DMS53 treated with DMSO at 0.1 percent for 48 hours (cell line): ENCODE measurements at regions not wholly inside any gene's neighbourhood (a gene's known extent, or its start where the extent isn't known, plus 50 kb on each side); places are given as distances from the start of the nearest gene placed in this dataset.

Experiments used
- DNase-seq: peaks from one replicate; lab custom pipeline; 2025; ENCODE audit not compliant: unreplicated experiment; lab: John Stamatoyannopoulos, UW

DNA sequence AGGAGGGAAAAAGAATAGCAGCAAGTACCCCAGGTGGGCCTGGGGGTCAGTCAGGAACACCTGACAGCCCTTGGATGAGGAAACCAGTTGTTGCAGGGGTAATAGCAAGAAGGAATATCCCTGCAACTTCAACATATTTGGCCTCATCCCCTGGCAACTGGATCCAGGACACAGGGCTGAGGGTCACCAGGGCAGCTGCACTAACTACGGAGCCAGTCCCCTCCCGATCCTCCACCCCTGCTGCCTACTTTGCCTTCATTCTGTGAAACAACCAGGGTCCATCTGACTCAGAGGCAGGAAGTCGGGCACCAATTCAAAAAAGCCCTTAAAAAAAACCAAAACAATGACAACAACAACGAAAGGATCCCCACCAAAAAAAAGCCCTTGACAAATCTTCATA, 52.9 kb downstream of the FRMPD3 start:
- no peak for DNase-seq

DNA sequence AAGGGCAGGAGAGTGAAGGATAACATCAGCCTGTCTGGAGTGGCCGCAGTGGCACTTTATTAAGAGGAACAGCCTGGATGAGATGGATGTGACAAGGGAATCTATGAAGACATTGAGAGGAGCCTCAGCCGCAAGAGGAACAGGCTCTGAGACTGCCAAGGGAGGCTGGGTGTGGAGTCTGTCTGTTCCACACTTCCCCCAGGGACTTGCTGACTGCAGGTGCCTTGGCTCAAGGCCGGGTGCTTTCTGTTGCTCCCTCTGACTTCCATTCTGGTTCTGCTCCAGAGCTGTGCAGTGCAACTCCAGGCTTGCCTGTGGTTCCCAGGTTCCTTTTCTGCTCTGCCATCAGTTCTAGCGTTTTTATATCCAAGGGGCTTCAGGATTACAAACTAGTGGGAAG, 54.6 kb downstream of the FRMPD3 start:
- no peak for DNase-seq

DNA sequence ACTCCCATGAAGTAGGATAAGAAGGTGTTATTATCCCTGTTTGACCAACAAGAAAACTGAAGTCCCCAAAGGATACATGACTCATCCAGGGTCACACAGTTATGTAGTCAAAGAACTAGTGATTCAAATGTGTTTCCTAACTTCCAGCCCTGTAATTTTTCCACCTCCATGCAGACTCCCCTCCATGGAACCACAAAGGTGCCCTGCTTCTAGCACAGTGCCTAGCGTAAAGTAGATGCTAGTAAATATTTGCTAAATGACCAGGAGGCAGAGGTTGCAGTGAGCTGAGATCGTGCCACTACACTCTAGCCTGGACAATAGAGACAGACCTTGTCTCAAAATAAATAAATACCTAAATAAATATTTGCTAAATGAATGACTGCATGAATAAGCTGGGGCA, 55.8 kb downstream of the FRMPD3 start:
- peak; percentile 39 for DNase-seq

DNA sequence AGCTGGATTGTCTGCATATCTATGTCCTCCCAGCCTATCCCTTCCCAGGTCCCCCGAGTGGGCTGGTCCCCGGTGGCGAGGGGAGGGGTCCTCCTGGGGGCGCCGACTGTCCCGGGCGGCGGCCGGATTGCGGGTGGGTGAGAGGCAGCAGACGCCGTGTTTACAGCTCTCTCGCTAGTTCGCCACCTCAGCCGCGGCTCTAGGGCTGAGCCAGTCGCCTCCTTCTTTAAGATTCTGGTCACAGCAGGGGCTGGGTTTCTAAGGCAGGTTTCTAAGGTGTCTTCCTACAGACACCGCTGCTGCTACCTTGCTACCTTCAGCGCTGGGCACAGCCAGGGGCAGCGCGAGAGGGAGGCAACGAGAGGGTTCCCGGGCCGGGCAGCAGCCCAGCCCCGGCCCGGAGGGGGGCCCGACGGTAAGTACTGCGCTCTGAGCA, 57.2 kb downstream of the FRMPD3 start:
- no peak for DNase-seq

DNA sequence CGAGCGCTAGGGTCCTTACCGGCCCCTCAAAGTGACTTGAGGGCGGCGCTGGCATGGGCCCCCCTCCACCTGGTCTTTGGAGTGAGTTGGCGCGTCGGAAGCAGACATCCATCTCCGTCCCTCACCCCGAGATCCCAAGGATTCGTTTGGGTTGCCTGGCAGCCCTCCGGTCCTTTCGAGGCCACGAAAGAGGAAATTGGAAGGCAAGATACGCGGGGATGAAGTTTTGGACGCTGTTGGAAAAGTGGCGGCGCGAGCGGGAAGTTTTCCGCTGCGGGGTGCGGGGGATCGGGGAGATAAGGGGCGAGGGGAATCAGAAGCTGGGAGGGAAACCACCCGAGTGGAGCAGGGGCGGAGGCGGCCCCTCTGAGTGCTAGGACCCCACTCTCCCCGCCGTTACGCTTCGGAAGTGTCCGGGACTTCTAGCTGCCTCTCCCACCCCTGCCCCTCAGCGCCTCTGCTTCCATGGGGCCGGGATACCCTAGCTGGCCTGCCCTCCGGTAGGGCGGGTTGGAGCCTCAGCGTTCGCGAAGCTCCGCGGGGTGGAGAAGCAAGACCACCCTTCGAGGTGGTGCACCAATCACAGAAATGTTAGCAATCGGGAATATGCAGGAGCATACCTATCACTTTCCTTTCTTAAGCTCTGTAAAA, 57.8 kb downstream of the FRMPD3 start:
- DNase-seq, result no peak

DNA sequence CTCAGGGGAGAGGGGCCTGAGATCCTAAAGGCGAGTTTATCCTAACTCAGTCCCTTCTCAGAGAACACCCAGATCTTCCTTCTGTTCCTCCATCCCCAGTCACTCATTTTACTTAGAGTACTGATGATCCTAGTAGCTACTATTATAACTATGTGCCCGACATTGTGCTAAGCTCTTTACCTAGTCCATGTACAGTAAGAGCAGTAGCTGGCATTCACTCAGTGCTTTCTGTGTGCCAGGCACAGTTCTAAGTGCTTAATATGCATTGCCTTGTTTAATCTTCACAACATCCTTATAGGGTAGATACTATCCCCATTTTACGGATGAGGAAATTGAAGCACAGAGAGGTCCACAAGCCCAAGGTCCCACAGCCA, 58.3 kb downstream of the FRMPD3 start:
- DNase-seq, result no peak

DNA sequence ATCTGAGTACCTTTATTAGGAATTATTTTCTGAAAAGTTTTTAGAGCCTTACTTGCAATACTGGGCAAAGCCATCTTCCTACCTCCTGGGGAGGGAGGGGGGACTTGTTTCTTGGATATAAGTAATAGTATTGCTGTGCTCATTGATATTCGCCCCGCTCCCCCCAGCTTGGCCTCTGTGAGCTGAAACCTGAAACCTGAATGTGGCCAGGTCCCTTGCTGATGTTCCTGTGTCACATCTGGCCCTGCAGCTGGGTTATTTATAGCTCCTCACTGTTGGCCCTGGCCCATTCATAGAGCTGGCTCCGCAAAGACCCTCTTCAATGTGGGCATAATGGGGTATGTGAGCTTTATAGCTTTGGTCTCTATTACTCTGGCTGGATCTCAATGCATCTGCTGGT, 59.5 kb downstream of the FRMPD3 start:
- DNase-seq, result no peak

DNA sequence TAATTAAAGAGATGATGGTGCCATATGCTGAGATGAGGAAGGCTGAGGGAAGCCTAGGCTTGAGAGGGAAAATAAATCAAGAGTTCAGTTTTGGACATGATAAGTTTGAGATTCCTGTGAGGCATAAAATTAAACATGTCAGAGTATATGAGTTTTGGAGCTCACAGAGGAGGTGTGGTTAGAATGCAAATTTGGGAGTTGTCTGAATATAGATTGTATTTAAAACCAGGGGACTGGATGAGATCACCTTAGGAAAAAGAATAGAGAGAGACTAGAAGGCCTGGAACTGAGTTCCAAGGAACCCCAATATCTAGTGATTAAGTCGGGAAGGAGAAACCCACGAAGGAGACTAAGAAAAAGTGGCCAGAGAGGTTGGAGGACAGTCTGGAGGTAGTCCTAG, 65.5 kb downstream of the FRMPD3 start:
- no peak for DNase-seq

DNA sequence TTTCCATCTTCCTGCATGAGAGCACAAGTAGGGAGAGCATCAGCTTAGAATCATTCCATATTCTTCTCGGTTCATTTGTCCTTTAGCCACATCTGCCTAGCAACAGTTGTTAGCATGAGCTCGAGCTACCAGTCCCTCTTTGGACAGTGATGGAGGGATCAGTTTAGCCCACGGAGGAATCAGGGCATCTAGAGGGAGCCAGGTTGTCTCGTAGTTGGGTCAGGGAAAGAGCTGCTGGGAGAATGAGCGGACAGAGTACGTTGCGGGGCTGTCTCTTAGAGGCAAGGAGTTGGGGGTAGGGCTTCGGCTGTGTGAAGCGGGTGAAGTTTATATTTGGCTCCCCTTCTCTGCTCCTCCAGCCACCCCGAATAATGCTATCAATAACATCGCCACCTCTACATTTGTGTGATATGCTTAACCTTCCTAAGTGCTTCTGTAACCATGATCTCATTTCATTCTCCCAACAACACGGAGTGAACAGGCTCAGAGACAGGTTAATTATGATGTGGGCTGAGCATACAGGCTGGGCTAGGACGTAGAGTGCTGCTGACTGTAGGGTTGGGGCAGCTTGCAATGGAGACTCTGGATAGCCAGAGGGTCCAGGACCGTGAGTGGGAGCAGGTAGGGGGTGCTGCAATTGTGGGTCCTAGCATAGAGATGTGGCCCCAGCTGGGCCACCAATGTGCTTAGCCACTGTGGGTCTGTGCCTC, 72.6 kb downstream of the FRMPD3 start:
- no peak for DNase-seq

DNA sequence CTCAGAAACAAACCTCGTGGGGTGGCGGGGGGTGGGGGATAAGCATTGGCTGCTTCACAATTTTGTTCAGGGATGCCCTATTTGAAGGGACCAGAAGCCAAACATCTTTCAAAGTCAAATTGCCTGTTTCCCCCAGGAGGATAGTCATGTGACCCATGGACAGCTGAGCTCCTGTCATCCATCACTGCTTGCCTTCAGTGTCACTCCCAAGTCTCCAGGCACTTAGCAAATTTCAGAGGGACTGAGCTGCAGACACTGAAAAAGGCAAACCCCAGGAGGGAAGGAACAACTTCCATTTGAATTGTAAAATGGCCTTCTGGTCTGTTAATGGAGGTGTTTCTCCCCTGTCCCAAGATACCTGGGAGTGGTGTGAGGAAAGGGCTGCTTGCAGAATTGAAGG, 73.4 kb downstream of the FRMPD3 start:
- no peak for DNase-seq

DNA sequence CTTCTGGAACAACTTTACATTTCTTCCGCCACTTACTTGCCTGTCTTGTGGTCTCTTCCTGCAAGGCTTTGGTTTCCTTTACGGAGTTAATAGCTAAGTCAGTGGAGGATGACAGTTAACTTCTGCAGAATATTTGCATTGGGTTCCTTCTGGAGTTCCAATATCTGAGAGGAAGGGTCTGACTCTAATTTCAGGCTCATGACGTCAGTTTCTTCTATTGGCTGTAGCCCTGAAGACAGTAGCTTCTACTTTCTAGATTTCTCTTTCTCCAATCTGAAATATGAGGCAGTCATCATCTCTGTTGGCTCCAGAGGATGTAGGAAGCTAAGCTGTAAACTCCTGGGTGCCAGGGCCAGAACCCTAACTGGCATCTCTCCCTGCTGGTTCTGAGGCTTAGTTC, 76.7 kb downstream of the FRMPD3 start:
- DNase-seq, result no peak

DNA sequence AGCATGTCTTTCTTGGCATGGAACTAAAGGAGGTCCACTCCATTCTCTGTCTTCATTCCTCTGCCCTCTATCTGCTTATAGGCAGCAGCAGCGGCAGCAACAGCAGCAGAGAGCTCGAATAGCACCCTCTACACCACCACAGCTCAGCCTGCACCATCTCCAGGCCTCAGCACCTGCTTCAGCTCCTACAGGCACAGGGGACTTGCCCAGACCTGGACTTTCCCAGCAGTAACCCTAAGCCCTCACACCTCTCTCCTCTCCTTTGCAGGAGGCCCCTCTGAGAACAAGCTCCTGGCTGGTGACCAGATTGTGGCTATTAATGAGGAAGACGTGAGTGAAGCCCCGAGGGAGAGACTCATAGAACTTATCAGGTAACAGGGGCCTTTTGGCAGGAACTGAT, 80.7 kb downstream of the FRMPD3 start:
- DNase-seq, result no peak

DNA sequence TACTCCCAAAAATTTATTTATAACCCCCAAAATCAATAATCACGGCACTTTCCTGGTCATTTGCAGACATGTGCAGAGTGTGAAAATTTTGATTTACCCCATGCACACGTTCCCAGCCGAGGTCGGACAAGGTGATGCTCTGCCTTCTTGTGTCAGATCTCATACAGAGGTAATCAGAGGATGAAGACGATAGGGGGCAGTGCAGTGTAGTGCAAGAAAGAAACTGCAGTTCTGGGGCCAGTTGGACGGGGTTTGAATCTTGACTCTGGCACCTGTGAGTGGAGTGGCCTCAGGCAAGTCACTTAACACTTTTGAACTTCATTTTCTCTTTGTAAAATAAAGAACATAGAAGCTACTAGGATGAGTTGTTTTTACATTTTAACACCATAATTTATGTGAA, 88.4 kb downstream of the FRMPD3 start:
- no peak for DNase-seq

DNA sequence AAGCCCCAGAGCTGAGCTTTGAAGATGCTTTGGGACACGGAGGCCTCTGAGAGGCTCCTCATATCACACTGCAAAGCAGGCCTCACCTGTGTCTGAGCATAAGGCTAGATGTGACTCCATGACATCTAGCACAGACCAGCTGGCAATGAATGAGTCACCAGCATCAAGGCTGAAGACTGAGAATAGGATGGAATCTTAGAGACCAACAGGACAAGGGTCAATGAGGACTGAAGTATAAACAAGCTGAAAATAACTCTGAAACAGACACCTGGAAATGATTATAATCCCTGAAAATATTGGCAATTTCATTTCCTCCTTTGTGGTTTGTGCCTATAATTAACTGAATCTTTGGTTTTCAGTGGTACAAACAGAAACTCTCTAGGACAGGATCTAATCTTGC, 87.1 kb upstream of the PRPS1 start:
- peak; percentile 30 for DNase-seq

DNA sequence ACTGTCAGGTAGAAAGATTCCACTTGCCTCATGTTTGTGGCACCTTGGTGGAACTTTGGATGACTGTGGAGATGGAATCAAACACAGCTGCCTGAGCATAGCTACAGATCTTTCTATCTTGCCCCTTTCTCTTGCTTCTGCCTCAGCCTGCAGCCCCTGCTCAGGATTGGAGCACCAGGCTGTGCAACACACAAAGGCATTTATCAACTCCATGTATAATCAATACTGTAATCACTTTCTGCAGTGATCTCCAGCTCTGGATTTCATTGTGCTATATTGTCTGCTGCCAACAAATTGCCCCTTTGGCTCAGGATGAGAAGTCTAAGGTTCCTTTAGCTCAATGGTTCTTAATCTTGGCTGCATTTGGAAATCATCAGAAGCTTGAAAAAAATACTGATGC, 86.3 kb upstream of the PRPS1 start:
- DNase-seq, result no peak

DNA sequence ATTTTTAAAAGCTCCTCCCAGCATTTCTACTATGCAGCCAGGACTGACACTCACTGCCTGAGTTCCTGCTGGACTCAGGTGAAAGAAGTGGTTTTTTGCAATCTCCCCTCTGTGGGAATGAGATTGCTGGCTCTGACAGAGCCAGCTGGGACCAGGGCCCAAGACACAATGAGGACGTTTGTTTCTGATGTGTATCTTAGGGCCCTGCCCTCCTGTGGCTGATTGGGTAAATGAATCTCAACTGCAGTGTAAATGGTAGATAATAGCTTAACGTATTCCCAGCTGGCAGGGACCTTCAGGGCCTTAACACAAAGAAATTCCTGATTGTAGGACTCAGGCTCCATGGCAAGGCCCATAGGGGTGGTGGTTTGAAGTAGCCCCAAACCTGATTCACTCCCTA, 85.8 kb upstream of the PRPS1 start:
- peak; percentile 17 for DNase-seq

DNA sequence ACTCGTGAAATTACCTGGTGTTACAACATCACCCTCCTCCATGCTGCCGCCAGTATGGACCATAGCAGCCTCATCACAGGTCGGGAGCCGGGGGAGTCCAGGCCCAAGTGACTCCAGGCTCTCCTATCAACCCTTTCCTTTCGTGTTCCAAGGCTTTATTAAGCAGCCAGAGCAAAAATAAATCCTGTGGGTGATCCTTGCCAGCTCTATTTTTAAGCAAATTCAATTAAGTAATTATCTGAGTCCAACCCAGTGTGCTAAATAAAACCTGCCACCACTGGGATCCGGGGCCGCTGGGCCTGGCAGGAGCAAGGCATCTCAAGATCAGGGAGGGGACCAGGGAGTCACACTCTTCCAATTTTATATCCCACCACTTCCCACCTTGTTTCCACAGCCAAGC, 80.7 kb upstream of the PRPS1 start:
- no peak for DNase-seq

DNA sequence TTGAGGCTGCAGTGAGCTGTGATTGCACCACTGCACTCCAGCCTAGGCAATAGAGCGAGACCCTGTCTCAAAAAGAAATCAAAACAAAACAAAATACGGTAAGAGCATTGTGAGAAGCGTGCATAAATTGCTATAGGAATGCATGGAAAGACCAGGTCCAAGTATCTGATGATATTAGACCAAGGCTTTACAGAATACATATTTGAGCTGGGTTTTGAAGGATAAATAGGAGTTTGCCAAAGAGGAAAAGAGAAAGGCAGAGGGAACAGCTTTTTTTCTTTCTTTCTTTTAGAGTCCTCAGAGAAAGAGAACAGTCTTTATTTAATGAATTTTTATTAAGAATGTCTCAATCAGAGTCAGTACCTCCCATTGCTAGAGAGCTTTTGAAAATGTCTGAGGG, 79.5 kb upstream of the PRPS1 start:
- DNase-seq, result no peak

DNA sequence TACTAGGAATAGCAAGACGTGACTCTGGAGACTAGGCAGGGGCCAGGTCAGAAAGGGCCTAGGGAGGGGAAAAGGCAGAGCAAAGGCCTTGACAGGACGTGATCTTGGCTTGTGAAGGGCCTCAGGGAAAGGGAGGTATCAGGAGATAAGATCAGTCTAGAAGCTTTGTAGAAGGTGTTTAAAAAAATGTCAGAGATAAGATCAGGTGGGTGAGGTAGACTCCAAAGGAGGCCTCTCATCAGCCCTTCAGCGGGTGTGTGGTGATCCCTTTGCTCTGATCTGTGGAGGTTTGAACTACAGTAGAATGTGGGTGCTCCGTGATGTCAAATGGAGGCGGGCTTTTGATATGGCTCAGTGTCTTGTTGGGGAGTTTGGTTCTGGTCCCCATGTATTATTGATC, 78.8 kb upstream of the PRPS1 start:
- no peak for DNase-seq

DNA sequence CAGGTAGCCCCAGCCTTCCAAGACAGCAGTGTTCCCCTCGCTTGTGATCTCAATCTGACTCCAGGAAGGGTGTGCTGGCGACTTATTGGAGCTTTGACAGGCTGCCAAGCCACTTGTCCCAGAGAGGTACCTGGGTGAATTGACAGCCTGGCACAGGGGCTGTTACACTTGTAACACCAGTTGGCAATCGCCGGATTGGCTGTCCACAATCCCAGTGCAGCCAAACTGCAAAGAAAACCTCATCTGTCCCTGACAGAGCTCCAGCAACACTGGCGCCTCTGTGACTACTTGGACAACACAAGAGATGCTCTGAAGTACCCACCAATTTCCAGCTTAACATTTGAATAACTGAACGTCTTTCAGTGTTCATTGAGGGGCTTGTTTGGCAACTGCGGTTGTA, 76.8 kb upstream of the PRPS1 start:
- DNase-seq, result no peak

DNA sequence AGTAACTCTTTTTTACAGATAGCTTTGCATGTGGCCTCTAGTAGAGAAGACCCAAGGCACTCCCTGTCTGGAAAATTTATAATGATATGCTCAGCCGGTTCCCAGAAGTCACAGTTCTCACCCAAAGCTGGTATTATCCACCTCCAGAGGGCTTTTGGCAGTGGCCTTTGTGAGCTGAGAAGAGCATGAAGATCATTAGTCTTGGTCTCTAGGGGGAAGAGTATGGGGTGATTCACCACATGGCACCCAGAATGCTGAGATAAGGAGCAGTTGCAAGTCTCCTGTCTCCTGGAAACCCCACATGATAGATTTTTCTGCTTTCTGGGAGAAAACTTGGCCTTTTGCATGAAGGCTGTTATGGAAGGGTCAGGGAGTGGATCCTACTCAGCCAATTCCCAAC, 75.4 kb upstream of the PRPS1 start:
- no peak for DNase-seq

DNA sequence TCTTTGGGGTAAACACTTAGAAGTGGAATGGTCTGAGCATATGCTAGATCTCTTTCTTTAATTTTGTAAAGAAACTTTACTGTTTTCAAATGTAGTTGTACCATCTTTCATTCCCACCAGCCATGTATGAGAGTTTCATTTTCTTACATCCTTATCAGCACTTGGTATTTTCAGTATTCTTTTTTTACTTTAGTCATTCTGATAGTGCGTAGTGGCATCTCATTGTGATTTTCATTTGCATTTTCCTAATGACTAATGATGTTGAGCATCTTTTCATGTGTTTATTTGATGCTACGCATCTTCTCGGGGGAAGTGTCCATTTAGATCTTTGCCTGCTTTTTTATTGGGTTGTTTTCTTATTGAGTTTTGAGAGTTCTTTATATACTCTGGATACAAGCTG, 71.3 kb upstream of the PRPS1 start:
- DNase-seq, result no peak

DNA sequence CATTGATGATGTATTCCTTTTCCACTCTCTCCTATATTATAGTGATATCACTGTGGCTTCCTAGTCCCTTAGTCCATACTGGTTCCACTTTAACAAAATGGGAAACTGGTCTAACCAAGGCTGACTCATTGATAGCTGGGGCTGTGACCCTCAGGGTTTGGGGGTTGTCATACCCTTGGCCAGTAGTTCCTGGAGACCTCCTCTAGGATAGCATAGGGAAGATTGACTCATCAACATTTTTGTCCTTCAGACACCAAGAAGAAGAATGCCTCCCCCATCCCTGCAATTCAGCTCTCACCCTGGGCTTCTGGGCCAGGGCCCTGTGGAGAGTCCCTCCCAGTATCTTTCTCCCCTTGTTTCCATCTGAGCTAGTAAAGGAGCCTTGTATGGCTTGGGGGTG, 68.8 kb upstream of the PRPS1 start:
- no peak for DNase-seq
